HepG2 (cell line): ENCODE measurements at regions not wholly inside any gene's neighbourhood (a gene's known extent, or its start where the extent isn't known, plus 50 kb on each side); places are given as distances from the start of the nearest gene placed in this dataset.

Experiments
- ATAC-seq: fragments of 200-7000 bp; cut with Tn5 transposase; 3 replicates; pipeline ENCODE4 v1.9.1; 2020; ENCODE audit warnings: mild to moderate bottlenecking, moderate library complexity
- BruUV-seq: library from RNA; stranded (reverse); fragments of 400-500 nt; replicated peaks from 2 replicates; lab custom pipeline; 2021; lab: Mats Ljungman, UMichigan
- CTCF ChIA-PET: fragments of 300-600 bp; formaldehyde crosslinking; extraction: SDS; loops from one replicate; lab custom pipeline; 2021; ENCODE audit warnings: low total read pairs, inconsistent platforms, low intra/inter-chr PET ratio; lab: Yijun Ruan, JAX
- POLR2A ChIA-PET: fragments of 350-600 bp; sonication (Branson Sonifier 250); formaldehyde crosslinking; loops from one replicate; lab custom pipeline; 2020; ENCODE audit warnings: antibody characterized with exemption, inconsistent platforms; lab: Yijun Ruan, JAX
- DNase-seq: peaks from one replicate; pipeline ENCODE4 v3.0.0-alpha.2; 2015; ENCODE audit warnings: low spot score
- FAIRE-seq: peaks from 3 replicates; lab custom pipeline; 2011; peaks lifted over from hg19 to GRCh38; lab: Jason Lieb, UNC
- H2AFZ ChIP-seq: one replicate; pipeline ENCODE4 v1.6.1; 2011; ENCODE audit warnings: low read length, inconsistent platforms
- H3K27ac ChIP-seq: fragments of 300-600 bp; 3 replicates; pipeline ENCODE4 v1.8.0; 2011; ENCODE audit warnings: mixed run types, mild to moderate bottlenecking, mixed read lengths, low read length, inconsistent platforms; ENCODE audit not compliant: insufficient read depth; ENCODE audit errors: extremely low read length
- H3K27me3 ChIP-seq, 2 experiments: fragments of 200-600 bp in 1 of 2; 2 replicates in 1 of 2; 3 replicates in 1 of 2; pipeline versions ENCODE4 v1.6.0 to v1.8.0; 2011; ENCODE audit warnings: low read length in 2 of 2, mild to moderate bottlenecking in 2 of 2, moderate library complexity in 2 of 2, inconsistent platforms in 1 of 2; ENCODE audit not compliant: insufficient read depth in 2 of 2, control insufficient read depth in 1 of 2
- H3K36me3 ChIP-seq, 2 experiments: fragments of 200-600 bp in 1 of 2; replicated peaks in 1 of 2; 2 replicates in 1 of 2; 3 replicates in 1 of 2; pipeline versions ENCODE4 v1.5.1 to v1.8.0; 2011; ENCODE audit warnings: low read length in 2 of 2, inconsistent platforms in 1 of 2; ENCODE audit not compliant: insufficient read depth in 2 of 2, control insufficient read depth in 1 of 2
- H3K4me1 ChIP-seq: 2 replicates; pipeline ENCODE4 v1.5.1; 2012; ENCODE audit warnings: low read length, inconsistent platforms; ENCODE audit not compliant: insufficient read depth
- H3K4me2 ChIP-seq: 2 replicates; pipeline ENCODE4 v1.6.0; 2011; ENCODE audit warnings: low read depth, low read length, inconsistent platforms
- H3K4me3 ChIP-seq, 3 experiments: fragments of 200-600 bp in 1 of 3; sonication (generic), shearing (Covaris generic) in 1 of 3; replicated peaks in 1 of 3; 2 replicates each; pipeline ENCODE4 v1.5.1; 2011 to 2016; ENCODE audit warnings: low read length in 3 of 3, inconsistent platforms in 2 of 3, low read depth in 2 of 3, mild to moderate bottlenecking in 2 of 3, control low read depth in 1 of 3, mixed read lengths in 1 of 3; ENCODE audit not compliant: insufficient read depth in 1 of 3
- H3K79me2 ChIP-seq: one replicate; pipeline ENCODE4 v1.6.1; 2011; ENCODE audit warnings: low read length, inconsistent platforms; ENCODE audit not compliant: insufficient read depth
- H3K9ac ChIP-seq: 2 replicates; pipeline ENCODE4 v1.6.0; 2011; ENCODE audit warnings: mild to moderate bottlenecking, low read depth, low read length, inconsistent platforms; ENCODE audit not compliant: insufficient read depth
- H3K9me3 ChIP-seq: 2 replicates; pipeline ENCODE4 v1.5.1; 2012; ENCODE audit warnings: mild to moderate bottlenecking, low read length
- H4K20me1 ChIP-seq: 2 replicates; pipeline ENCODE4 v1.6.0; 2011; ENCODE audit warnings: inconsistent platforms, mild to moderate bottlenecking, low read length, moderate library complexity; ENCODE audit not compliant: insufficient read depth
- GTF3A ChIP-seq: sonication (generic); formaldehyde crosslinking; conservative IDR thresholded peaks from 2 replicates; pipeline ENCODE4 v1.4.0; 2020; ENCODE audit warnings: mild to moderate bottlenecking, missing genetic modification reagents
- HNF4A ChIP-seq: sonication (generic); formaldehyde crosslinking; IDR thresholded peaks from 2 replicates; pipeline ENCODE4 v1.4.0; 2020; ENCODE audit warnings: missing genetic modification reagents
- MAFF ChIP-seq: IDR thresholded peaks from 2 replicates; pipeline ENCODE4 v1.6.1; 2011; ENCODE audit warnings: low read depth, low read length, improper control_type of control experiment
- MAFK ChIP-seq, 2 experiments: IDR thresholded peaks in 1 of 2; conservative IDR thresholded peaks in 1 of 2; 2 replicates each; pipeline ENCODE4 v1.6.1; 2011; ENCODE audit warnings: improper control_type of control experiment in 2 of 2, low read length in 2 of 2
- SOX13 ChIP-seq, 3 experiments: fragments of 450-650 bp in 1 of 3; sonication (generic) in 1 of 3; formaldehyde crosslinking in 1 of 3; IDR thresholded peaks in 2 of 3; conservative IDR thresholded peaks in 1 of 3; 2 replicates each; pipeline versions ENCODE4 v1.5.0 to v1.6.1; 2016 to 2020; ENCODE audit warnings: antibody characterized with exemption in 1 of 3, mild to moderate bottlenecking in 1 of 3, missing compliant biosample characterization in 1 of 3, missing genetic modification reagents in 1 of 3, moderate library complexity in 1 of 3
- SP1 ChIP-seq, 2 experiments: fragments of 450-650 bp in 1 of 2; sonication (generic) in 1 of 2; formaldehyde crosslinking in 1 of 2; IDR thresholded peaks; 2 replicates each; pipeline versions ENCODE4 v1.4.0 to v1.6.1; 2016 to 2020; ENCODE audit warnings: missing genetic modification reagents in 1 of 2
- THAP7 ChIP-seq: sonication (generic); formaldehyde crosslinking; IDR thresholded peaks from 2 replicates; pipeline ENCODE4 v1.8.1; 2023; ENCODE audit warnings: mild to moderate bottlenecking, missing genetic modification reagents
- ZNF441 ChIP-seq: sonication (generic); formaldehyde crosslinking; IDR thresholded peaks from 2 replicates; pipeline ENCODE4 v1.7.0; 2021; ENCODE audit warnings: missing genetic modification reagents, borderline replicate concordance
- ZNF619 ChIP-seq: sonication (generic); formaldehyde crosslinking; IDR thresholded peaks from 2 replicates; pipeline ENCODE4 v1.4.0; 2020; ENCODE audit warnings: mild to moderate bottlenecking, missing genetic modification reagents
- ZNF75D ChIP-seq: sonication (generic); formaldehyde crosslinking; IDR thresholded peaks from 2 replicates; pipeline ENCODE4 v1.8.1; 2023; ENCODE audit warnings: missing genetic modification reagents, mild to moderate bottlenecking, borderline replicate concordance
- WGBS: methylation state at CpG from one replicate; pipeline ENCODE4 v1.1.6; 2017; ENCODE audit warnings: low lambda C conversion rate; 5-methylcytosine and 5-hydroxymethylcytosine counted together
- in situ Hi-C: cut with HindIII; loops from 2 replicates; pipeline ENCODE4 v1.10.0; 2017; ENCODE audit warnings: low pct_unique_long_range_greater_than_20kb; ENCODE audit not compliant: extremely low pct_ligation_motif_present
- intact Hi-C: fragments of 100-400 bp; cut with micrococcal nuclease; formaldehyde crosslinking; loops from one replicate; pipeline ENCODE4 v1.10.0; 2022; ENCODE audit not compliant: unreplicated experiment
- TF ChIP-seq, protein P1 (sequence below): IDR thresholded peaks from 2 replicates; pipeline ENCODE4 v1.6.1; 2012; ENCODE audit warnings: low read length, improper control_type of control experiment

DNA sequence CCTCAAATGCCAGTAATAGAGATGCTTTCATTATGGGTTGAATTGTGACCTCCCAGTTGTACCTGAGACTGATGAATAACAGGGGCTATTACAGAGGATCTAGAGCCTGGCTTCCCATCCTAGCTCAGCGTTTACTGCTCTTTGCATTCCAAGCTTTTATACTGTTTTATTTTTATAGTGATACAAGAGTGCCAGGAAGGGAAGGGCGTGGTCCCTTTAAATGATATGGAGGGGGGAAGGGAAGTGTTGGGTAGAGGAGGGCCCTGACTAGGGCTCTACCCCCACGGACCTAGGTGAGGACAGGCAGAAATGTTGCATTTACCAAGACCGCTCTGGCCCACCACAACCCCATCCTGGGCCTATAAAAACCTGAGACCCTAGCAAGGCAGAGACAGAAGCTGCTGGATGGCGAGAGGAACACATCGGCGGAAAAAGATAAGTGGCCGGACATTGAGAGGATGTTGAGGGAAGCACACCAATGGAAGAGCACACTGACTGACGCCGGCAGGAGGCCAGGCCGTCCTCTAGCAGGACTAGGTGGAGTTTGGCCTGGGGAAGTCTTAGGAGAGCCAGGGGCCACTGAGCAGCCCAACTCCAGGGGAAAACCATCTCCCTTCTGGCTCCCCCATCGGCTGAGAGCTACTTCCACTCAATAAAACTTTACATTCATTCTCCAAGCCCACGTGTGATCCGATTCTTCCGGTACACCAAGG is 1025.9 kb downstream of the TTLL7 start:
- no peaks in the 10 kb centered on the region for H3K79me2 ChIP-seq
- DNase-seq (no peak), ATAC-seq (no peak), FAIRE-seq (no peak)
- POLR2A ChIA-PET: no interaction called here
- TF ChIP-seq SP1 (IDR thresholded peaks at IDR 0.05) (no peak), SP1 (CRISPR knock-in tag; IDR thresholded peaks at IDR 0.05) (no peak), ZNF441 (no peak), SOX13 (IDR thresholded peaks at IDR 0.05) (no peak), SOX13 (CRISPR knock-in tag; conservative IDR thresholded peaks at IDR 0.05 in 1 of 2, IDR thresholded peaks at IDR 0.05 in 1 of 2) (no peak), ZNF75D (no peak)
- CTCF ChIA-PET: no interaction called here
- WGBS: 20% methylated on average over 11 of the region's 15 CpGs
- no peak overlapping the region for H2AFZ ChIP-seq
- no peak overlapping the region for H3K27ac ChIP-seq
- no peak overlapping the region for H3K4me3 ChIP-seq
- in situ Hi-C loops (no loop called here), intact Hi-C loops (no loop called here)
- BruUV-seq: no TSS peak
- no peaks in the 10 kb centered on the region for H3K4me1 ChIP-seq
- H3K9me3 ChIP-seq: peaks cover 51% of the 10 kb centered on the region
- no peaks in the 10 kb centered on the region for H3K27me3 ChIP-seq
- H3K9ac ChIP-seq: no peak overlapping the region
- no peaks in the 10 kb centered on the region for H4K20me1 ChIP-seq
- H3K36me3 ChIP-seq: no peaks in the 10 kb centered on the region
- no peak overlapping the region for H3K4me2 ChIP-seq

DNA sequence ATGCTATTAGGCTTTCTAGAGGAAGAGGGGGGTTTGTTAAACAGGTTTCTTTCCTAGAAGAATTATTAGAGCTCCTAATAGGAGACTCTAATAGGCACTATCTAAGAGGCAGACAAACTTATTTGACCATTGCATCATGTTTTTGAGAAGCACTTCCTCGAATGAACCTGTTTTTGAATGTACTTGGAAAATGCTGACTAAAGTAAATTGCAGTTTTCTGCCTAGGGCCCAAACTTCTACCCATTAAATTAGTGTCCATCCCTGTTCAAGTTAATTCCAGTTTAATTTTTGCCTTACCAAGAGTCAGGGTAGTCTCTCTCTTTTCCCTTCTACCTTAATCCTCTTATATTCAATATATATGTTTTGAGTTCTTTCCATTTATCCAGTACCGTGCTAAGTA is 1029.6 kb downstream of the TTLL7 start:
- intact Hi-C loops: no loop called here
- no peak overlapping the region for H3K27ac ChIP-seq
- H3K27me3 ChIP-seq: no peaks in the 10 kb centered on the region
- no peak overlapping the region for H2AFZ ChIP-seq
- no peaks in the 10 kb centered on the region for H3K4me1 ChIP-seq
- no peak overlapping the region for H3K4me3 ChIP-seq
- no peak overlapping the region for H3K9ac ChIP-seq
- FAIRE-seq (no peak), ATAC-seq (no peak), DNase-seq (no peak)
- ChIA-PET CTCF (no interaction called here), POLR2A (no interaction called here)
- no peak overlapping the region for H3K4me2 ChIP-seq
- H3K9me3 ChIP-seq: peaks cover 51% of the 10 kb centered on the region
- H4K20me1 ChIP-seq: no peaks in the 10 kb centered on the region
- no peaks in the 10 kb centered on the region for H3K79me2 ChIP-seq
- no TSS peak for BruUV-seq
- no peaks in the 10 kb centered on the region for H3K36me3 ChIP-seq
- in situ Hi-C loops: no loop called here
- under 1% methylated on average over 2 of the region's 2 CpGs for WGBS
- no peak for TF ChIP-seq ZNF619 (CRISPR knock-in tag)
- peak; percentile 81 for TF ChIP-seq MAFF
- TF ChIP-seq HNF4A (CRISPR knock-in tag): no peak
- TF ChIP-seq, protein P1, sequence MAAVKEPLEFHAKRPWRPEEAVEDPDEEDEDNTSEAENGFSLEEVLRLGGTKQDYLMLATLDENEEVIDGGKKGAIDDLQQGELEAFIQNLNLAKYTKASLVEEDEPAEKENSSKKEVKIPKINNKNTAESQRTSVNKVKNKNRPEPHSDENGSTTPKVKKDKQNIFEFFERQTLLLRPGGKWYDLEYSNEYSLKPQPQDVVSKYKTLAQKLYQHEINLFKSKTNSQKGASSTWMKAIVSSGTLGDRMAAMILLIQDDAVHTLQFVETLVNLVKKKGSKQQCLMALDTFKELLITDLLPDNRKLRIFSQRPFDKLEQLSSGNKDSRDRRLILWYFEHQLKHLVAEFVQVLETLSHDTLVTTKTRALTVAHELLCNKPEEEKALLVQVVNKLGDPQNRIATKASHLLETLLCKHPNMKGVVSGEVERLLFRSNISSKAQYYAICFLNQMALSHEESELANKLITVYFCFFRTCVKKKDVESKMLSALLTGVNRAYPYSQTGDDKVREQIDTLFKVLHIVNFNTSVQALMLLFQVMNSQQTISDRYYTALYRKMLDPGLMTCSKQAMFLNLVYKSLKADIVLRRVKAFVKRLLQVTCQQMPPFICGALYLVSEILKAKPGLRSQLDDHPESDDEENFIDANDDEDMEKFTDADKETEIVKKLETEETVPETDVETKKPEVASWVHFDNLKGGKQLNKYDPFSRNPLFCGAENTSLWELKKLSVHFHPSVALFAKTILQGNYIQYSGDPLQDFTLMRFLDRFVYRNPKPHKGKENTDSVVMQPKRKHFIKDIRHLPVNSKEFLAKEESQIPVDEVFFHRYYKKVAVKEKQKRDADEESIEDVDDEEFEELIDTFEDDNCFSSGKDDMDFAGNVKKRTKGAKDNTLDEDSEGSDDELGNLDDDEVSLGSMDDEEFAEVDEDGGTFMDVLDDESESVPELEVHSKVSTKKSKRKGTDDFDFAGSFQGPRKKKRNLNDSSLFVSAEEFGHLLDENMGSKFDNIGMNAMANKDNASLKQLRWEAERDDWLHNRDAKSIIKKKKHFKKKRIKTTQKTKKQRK: no peak
- TF ChIP-seq MAFK (conservative IDR thresholded peaks at IDR 0.05 in 1 of 2, IDR thresholded peaks at IDR 0.05 in 1 of 2; ENCODE audit: low read length in 2 of 2): peak; percentile 81 to 92
- no peak for TF ChIP-seq GTF3A (CRISPR knock-in tag)
- no peak for TF ChIP-seq THAP7 (CRISPR knock-in tag)
